GM21737 (cell line): ENCODE measurements at regions not wholly inside any gene's neighbourhood (a gene's known extent, or its start where the extent isn't known, plus 50 kb on each side); places are given as distances from the start of the nearest gene placed in this dataset.

Source experiments
- ATAC-seq: cut with Tn5 transposase; IDR thresholded peaks from one replicate; pipeline ENCODE4 v1.9.1; 2021; ENCODE audit warnings: mild to moderate bottlenecking, moderate library complexity; ENCODE audit not compliant: unreplicated experiment

GRCh38 chr20:20832715-20833114, 120.3 kb upstream of the RALGAPA2 start:
- ATAC-seq: no peak

GRCh38 chr20:20831794-20832193, 119.3 kb upstream of the RALGAPA2 start:
- ATAC-seq: no peak

DNA sequence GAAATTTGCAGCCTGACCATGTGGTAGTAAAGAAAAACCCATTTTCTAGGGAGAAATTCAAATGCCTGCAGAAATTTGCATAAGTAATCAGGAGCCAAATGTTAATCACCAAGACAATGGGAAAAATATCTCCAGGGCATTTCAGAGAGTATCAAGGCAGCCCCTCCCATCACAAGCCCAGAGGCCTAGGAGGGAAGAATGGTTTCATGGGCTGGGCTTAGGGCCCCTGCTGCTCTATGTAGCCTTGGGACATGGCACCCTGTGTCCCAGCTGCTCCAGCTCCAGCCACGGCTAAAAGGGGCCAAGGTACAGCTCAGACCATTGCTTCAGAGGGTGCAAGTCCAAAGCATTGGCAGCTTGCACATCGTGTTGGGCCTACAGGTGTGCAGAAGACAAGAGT, 117.2 kb upstream of the RALGAPA2 start:
- ATAC-seq: no peak

- no peak for ATAC-seq
Measured at GRCh38 chr20:20827992-20828597, 115.7 kb upstream of the RALGAPA2 start.

- ATAC-seq: no peak
Measured at GRCh38 chr20:20824924-20825584, 112.6 kb upstream of the RALGAPA2 start.

- no peak for ATAC-seq
Measured at GRCh38 chr20:20823476-20823881, 111.0 kb upstream of the RALGAPA2 start.

GRCh38 chr20:20821484-20822260, 109.2 kb upstream of the RALGAPA2 start:
- ATAC-seq: no peak

DNA sequence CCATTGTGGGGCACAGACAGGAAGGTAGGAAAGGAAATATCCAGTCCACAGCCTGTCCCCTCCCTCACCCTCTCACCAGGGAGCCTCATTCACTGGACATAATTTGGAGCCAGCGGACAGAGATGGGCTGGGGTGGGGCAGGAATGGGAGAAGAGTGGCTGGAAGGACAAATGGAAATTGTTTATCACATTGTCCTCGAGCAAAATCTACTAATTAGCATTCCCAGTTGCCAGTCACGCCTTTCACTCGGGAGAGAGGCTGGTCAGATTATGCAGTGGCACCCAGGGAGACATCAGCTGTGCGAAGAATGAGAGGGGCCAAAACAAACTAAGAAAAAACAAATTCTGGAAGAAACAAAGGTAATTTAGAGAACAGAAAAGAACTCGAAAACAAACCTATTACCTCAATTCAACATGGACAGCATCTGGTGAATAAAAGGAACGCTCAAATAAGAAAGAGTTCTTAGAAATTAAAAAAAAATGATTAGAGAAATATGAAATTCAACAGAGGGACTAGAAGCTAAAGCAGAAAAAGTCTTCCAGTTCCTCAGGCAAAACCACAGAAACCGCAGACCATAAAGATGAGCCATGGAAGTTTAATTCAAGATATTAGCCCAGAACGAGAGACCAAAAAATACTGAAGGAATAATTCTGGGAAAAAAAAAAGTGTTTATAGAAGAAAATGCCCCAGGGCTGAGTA, 108.5 kb upstream of the RALGAPA2 start:
- ATAC-seq: no peak

DNA sequence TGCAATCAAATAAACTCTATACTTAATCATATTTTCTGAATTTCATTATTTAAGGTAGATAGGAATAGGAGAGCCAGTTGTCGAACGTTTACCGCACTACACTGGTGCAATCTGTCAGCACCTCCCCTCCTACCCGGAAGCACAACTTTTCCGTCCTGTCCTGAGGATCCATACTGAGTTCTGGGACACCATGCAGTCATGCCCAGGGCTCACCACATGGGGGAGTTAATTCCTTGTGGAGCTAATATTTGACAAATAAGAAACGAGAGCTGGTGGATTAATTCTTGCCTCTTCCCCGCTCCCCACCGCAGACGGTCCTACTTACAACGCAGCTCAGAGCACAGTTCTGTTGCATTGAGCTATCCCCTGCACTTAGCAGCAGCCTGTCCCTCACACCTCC, 107.7 kb upstream of the RALGAPA2 start:
- ATAC-seq: no peak

DNA sequence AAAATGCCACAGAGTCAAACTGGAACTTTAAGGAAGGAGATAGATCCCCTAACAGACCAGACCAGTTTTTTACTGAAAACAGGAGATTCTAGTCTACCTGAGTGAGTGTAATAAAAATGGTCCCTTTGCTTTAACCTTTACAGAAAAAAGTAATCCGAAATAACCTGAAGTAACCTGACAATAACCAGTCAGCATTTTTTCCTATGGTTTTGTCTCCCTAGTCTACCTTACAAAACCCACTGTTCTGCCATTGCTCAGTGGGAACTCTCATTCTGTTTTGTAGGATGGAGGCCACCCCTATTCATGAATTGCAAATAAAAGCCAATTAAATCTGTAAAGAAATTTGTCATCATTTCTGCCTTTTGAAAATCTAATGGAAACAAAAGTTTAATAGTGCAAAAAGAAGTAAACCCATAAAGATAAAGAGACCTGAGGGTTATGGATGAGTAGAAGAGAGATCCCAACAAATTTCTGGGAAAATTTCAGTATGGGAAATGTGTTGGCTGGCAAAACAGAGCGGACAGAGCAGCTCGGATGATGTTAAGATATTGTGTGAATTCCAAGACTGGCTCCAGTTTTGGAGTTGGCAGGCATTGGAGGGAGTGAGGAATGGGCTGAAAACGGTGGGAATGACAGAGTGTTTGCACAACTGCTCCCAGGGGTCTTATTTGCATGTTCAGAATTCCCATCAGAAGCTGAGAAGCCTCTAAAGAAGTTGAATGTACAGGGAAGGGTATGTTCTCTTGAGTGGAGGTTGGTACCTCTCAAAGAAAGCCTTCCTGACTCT, 104.7 kb upstream of the RALGAPA2 start:
- ATAC-seq: no peak

DNA sequence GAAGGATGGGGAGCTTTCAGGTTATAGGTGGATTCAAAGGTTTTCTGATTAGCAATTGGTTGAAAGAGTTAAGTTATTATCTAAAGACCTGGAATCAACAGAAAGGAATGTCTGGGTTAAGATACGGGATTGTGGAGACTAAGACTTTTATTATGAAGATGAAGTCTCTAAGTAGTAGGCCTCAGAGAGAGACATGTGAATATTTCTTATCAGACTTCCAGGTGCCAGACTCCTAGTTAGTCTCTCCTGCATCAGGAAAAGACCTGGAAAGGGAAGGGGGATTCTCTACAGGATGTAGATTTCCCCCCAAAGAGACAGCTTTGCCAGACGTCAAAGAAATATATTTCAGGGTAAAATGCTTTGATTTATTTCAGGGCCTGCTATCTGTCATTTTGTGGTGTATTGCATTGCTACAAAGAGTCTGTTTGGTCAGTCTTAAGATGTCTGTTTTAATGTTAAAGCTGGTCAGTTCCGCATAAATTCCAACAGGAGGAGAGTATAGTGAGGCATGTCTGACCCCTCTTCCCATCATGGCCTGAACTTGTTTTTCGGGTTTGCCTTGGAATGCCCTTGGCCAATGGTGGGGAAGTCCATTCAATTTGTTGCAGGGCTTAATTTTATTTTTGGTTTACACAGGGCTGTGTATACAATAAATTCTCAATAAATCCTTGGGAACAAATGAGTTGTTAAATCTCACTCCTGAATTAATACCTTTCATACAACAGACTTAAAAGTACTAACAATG, 103.4 kb upstream of the RALGAPA2 start:
- ATAC-seq: no peak

DNA sequence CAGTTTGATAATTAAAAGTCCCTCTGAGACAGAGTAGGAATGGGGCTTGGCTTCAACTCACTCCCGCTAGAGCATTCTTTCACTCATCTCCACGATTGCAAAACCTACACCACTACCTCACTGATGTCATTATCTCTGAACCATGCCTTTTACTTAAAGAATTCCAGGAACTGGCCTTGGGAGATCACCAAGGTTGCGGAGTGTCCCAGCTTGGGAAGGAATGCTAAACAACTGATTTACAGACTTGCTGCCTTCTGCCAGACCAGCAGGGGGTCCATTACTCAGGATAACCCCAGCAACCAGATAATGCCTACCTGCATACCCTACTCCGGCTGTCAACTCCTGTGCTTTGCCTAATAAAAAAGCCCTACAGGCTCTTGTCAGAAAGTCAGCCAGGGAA, 102.2 kb upstream of the RALGAPA2 start:
- ATAC-seq: no peak

- ATAC-seq: no peak
Measured at GRCh38 chr20:20812136-20812535, 99.7 kb upstream of the RALGAPA2 start.

GRCh38 chr20:20808016-20808415, 95.6 kb upstream of the RALGAPA2 start:
- no peak for ATAC-seq

DNA sequence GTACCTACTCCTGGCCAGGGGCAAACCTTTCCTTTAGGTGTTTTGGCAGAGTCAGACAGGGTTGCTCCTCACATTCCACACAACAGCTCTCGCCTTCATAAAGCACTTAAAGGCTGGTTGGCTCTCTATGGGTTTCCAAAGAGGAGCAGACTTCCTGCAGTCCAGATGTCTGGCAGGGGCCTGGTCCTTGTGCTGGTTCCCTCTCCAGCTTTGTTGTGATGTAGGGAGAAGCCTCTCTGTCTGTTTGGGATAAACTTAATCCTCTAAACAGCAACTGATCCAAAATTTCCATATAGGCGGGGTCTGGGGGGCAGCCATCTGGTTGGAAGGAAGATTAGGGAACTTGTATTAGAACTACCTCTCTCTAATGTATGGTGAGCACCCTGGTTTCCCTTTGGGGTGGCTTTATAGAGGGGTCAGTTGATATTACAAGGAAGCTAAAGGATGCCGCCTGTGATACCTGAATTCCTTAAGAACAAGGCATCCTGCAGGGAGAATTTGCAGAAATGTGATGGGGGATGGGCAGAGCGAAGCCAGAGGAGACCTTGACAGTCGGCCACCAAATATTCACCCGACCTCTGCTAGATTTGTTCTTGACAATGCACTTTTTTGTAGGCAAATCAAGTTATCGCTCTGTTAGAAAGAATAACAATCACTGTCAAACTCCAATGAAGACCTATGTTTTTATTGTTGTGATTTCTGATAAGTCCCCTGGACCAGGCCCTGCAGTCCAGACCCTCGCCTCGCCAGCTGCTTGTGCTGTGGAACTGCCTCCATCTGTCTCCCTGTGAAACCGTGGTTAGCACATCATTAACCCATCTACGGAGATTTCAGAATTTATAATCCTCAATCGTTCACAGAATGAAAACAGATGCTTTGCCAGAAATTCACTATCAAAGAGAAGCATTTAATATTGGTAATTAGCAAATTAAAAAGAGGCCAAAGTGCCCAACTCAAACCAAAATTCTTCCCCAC, 94.0 kb upstream of the RALGAPA2 start:
- no peak for ATAC-seq

DNA sequence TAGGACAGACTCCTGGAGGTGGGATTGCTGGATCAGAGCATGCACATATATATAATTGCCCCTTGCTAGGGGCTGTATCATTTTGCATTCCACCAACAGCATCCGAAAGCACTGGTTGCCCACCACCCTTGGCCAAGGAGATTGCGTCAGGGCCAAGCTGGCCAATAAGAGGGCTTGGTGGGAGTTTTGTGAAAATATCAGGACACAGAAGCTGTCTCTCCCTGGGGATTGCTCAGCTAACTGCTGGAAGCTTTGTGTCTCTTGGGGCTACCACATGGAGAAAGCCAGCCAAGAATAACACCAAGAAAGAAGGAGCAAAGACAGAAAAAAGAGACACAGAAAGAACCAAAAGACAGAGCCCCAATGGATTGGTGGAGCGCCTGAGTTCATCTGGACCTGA, 90.6 kb upstream of the RALGAPA2 start:
- ATAC-seq: no peak

GRCh38 chr20:20802328-20802727, 89.9 kb upstream of the RALGAPA2 start:
- no peak for ATAC-seq

DNA sequence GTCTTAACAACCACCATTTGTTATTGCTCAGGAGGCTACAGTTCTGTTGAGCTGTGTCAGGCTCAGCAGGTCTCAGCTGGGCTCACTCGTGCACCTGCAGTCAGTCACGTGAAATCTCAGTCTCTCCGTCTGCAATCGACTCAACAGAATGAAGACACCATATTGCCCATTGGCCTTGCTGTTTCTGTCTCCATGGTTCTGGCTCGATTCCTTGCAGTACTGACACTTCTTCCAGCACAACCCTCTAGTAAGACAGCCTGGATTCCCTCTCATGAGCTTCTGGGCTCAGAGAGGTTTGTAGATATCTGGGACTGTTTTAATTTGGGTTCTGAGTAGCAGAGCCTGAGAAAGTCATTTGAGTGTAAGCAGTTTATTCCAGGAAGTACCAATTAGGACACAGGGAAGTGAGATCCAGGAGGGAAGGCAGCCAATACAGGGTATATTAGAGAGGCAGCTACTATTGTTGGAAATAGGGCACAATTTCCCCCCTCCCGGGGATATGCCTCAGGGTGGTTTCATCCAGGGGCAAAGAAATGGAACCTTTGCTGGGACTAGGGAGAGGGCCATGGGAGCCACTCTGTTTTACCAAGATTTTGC, 87.4 kb upstream of the RALGAPA2 start:
- ATAC-seq: no peak
